ENCODE measurements at regions not wholly inside any gene's neighbourhood (a gene's known extent, or its start where the extent isn't known, plus 50 kb on each side); places are given as distances from the start of the nearest gene placed in this dataset.

DNA sequence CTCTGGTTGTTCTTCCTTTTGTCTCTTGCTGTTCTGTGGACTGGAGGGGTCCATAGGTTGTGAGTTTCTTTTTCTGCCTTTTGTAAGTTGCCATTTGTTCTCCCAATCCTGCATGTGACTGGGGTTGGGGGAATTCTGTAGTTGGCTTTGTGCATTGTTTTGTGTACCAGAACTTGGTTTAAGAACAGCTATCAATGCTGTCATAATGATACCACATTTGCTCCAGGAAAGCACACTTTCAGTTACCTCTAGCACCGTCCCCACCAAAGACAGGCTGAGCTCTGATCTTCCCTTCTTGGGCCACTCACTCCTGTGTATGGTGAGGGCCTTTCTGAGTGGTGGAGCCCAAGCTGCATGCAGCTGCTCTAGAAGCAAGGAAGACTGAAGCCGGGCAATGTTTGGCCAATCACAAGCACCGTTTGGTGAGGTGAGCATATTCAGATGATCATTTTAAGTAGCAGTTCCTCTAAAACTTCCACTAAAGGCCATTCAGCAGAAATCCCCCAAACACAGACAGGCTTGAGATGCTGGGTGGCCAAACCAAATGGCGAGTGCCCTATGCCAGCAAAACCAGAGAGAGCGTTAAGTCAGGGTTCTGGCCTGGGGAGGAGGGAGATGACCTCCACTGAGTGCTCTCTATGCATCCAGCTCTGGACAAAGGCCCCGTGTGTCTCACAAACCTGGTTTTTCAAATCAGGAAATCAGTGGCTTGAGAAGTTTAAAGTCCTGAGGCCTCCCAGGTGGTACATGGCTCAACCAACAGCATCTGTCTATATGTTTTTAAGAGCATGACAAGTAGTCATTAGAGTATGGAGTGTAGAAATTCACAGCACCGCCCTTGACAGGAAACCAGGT, 120.7 kb upstream of the SPATA13 start:
- TF ChIP-seq CTCF (conservative IDR thresholded peaks at IDR 0.05; ENCODE audit: low read length) = no peak
- no peak for TF ChIP-seq EZH2phosphoT487 (IDR thresholded peaks at IDR 0.05; ENCODE audit: borderline replicate concordance)

Data from Loucy (cell line).